ENCODE measurements at regions not wholly inside any gene's neighbourhood (a gene's known extent, or its start where the extent isn't known, plus 50 kb on each side); places are given as distances from the start of the nearest gene placed in this dataset.

GRCh38 chr13:75072368-75072767 lies 409.6 kb downstream of the TBC1D4 start:
- no peaks in the 10 kb centered on the region for H3K27me3 ChIP-seq (ENCODE audit: low read depth)
- intact Hi-C loops (cut with micrococcal nuclease) = no loop called here
- H3K27ac ChIP-seq (replicated peaks) = no peak overlapping the region
- H3K36me3 ChIP-seq = no peaks in the 10 kb centered on the region
- DNase-seq = no peak
- no peak overlapping the region for H3K4me3 ChIP-seq
- H3K9me3 ChIP-seq (replicated peaks) = no peaks in the 10 kb centered on the region
- no peaks in the 10 kb centered on the region for H3K4me1 ChIP-seq
- TF ChIP-seq CTCF (IDR thresholded peaks at IDR 0.05; ENCODE audit: borderline replicate concordance) = no peak

- H3K27me3 ChIP-seq (ENCODE audit: low read depth) = no peaks in the 10 kb centered on the region
- no peak overlapping the region for H3K27ac ChIP-seq (replicated peaks)
- DNase-seq = no peak
- H3K4me3 ChIP-seq = no peak overlapping the region
- intact Hi-C loops (cut with micrococcal nuclease) = no loop called here
- TF ChIP-seq CTCF (IDR thresholded peaks at IDR 0.05; ENCODE audit: borderline replicate concordance) = no peak
- no peaks in the 10 kb centered on the region for H3K36me3 ChIP-seq
- no peaks in the 10 kb centered on the region for H3K9me3 ChIP-seq (replicated peaks)
- H3K4me1 ChIP-seq = no peaks in the 10 kb centered on the region
Observed at GRCh38 chr13:75071796-75072195, 410.2 kb downstream of the TBC1D4 start.

GRCh38 chr13:75071395-75071794 lies 410.6 kb downstream of the TBC1D4 start:
- no peak for TF ChIP-seq CTCF (IDR thresholded peaks at IDR 0.05; ENCODE audit: borderline replicate concordance)
- no peaks in the 10 kb centered on the region for H3K27me3 ChIP-seq (ENCODE audit: low read depth)
- H3K27ac ChIP-seq (replicated peaks) = no peak overlapping the region
- no peak overlapping the region for H3K4me3 ChIP-seq
- no peak for DNase-seq
- no peaks in the 10 kb centered on the region for H3K4me1 ChIP-seq
- H3K9me3 ChIP-seq (replicated peaks) = no peaks in the 10 kb centered on the region
- intact Hi-C loops (cut with micrococcal nuclease) = no loop called here
- no peaks in the 10 kb centered on the region for H3K36me3 ChIP-seq

GRCh38 chr13:75061909-75062308 lies 420.1 kb downstream of the TBC1D4 start:
- Histone ChIP-seq H3K4me3 (no peak overlapping the region), H3K9me3 (replicated peaks) (peaks cover 20% of the 10 kb centered on the region), H3K36me3 (no peaks in the 10 kb centered on the region), H3K27me3 (ENCODE audit: low read depth) (no peaks in the 10 kb centered on the region), H3K4me1 (no peaks in the 10 kb centered on the region), H3K27ac (replicated peaks) (no peak overlapping the region)
- TF ChIP-seq CTCF (IDR thresholded peaks at IDR 0.05; ENCODE audit: borderline replicate concordance) = no peak
- intact Hi-C loops (cut with micrococcal nuclease) = no loop called here
- DNase-seq = no peak

GRCh38 chr13:75055296-75055695 lies 426.7 kb downstream of the TBC1D4 start:
- H3K27me3 ChIP-seq (ENCODE audit: low read depth) = no peaks in the 10 kb centered on the region
- H3K36me3 ChIP-seq = no peaks in the 10 kb centered on the region
- H3K27ac ChIP-seq (replicated peaks) = no peak overlapping the region
- H3K9me3 ChIP-seq (replicated peaks) = no peaks in the 10 kb centered on the region
- no peak for TF ChIP-seq CTCF (IDR thresholded peaks at IDR 0.05; ENCODE audit: borderline replicate concordance)
- intact Hi-C loops (cut with micrococcal nuclease) = no loop called here
- no peaks in the 10 kb centered on the region for H3K4me1 ChIP-seq
- no peak for DNase-seq
- H3K4me3 ChIP-seq = no peak overlapping the region

- H3K4me3 ChIP-seq = no peak overlapping the region
- H3K4me1 ChIP-seq = no peaks in the 10 kb centered on the region
- intact Hi-C loops (cut with micrococcal nuclease) = no loop called here
- H3K27me3 ChIP-seq (ENCODE audit: low read depth) = no peaks in the 10 kb centered on the region
- no peaks in the 10 kb centered on the region for H3K36me3 ChIP-seq
- no peak overlapping the region for H3K27ac ChIP-seq (replicated peaks)
- TF ChIP-seq CTCF (IDR thresholded peaks at IDR 0.05; ENCODE audit: borderline replicate concordance) = no peak
- DNase-seq = no peak
- H3K9me3 ChIP-seq (replicated peaks) = peaks cover 9% of the 10 kb centered on the region
Observed at GRCh38 chr13:75052616-75053015, 429.4 kb downstream of the TBC1D4 start.
